PC-9 (cell line): ENCODE measurements at regions not wholly inside any gene's neighbourhood (a gene's known extent, or its start where the extent isn't known, plus 50 kb on each side); places are given as distances from the start of the nearest gene placed in this dataset.

ENCODE experiments used
- CTCF ChIP-seq: fragments of 200-600 bp; sonication (generic); conservative IDR thresholded peaks from 2 replicates; pipeline ENCODE4 v1.6.1; 2017; ENCODE audit warnings: mixed run types, antibody characterized with exemption, mild to moderate bottlenecking, moderate library complexity
- EZH2 ChIP-seq: fragments of 200-600 bp; sonication (generic); IDR thresholded peaks from 2 replicates; pipeline ENCODE4 v1.8.0; 2017; ENCODE audit warnings: antibody characterized with exemption, low read depth

GRCh38 chr10:128377364-128377987 is 251.3 kb upstream of the MKI67 start:
- TF ChIP-seq CTCF (no peak), EZH2 (no peak)
